T-helper 2 cell (primary cell): ENCODE measurements at regions not wholly inside any gene's neighbourhood (a gene's known extent, or its start where the extent isn't known, plus 50 kb on each side); places are given as distances from the start of the nearest gene placed in this dataset.
A peak's percentile ranks its signal among the peaks of the same experiment; 100 is the strongest.

ENCODE experiments used
- DNase-seq, 5 experiments: peaks; one replicate each; pipeline versions ENCODE4 v3.0.0 to v3.0.0-alpha.2; 2012 to 2022

DNA sequence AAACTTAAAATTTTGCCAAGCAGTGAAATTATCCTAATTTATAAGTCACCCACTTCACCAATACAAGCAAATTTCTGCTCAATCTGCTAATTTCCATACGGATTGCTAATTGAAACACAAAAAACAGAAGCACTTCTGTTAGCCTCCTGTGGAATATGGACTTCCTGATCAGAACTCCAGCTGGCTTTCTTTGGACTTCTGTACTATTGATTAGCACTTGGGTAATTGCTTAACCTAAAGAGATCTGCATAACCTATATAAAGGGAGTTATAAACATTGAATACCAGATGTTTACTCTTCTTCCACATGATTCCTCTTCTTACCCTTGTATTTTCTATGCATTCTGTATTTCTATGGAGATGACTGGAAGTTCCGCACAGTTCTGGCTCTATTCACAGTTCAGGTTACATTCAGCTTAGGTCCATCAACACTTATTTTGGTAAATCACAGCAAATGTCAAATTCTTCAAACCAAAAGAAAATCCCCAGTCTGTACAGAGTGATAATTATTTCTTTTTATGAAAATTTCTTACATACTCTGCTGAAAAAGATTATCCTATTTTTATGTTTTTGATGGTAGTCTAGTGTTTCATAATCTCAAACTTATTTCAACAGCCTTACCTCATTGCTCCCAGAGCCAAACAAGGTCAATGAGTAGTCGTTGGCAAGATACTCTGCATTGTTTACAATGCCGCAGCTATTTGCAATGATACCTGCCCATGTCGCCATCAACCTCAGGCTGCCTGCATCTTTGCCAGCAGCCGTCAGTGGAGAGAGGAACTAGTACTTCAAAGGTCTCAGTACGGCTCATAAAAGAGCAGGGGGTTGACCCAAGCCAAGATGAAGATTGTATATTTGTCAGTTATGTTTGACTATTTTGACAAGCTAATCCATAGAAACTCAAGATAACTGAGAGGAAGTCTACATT lies 225.6 kb downstream of the AHR start:
- no peak for DNase-seq

DNA sequence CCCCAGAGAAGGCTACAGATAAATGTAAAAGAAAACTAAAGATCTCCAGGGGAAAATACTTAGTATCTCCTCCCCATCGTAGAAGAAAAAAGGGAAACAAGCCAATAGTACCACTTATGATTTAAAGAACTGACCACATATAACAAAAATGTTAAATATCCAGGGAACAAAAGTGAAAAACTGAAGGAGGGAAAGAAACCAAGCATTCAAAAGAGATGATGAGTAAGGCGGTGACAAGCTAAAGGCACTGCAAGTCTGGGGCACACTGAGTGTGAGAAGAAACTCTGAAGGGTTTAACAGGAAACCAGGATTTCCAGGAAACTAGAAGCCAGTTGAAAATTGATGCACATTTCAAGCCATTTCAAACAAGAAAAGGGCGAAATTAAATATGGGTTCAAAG lies 226.3 kb downstream of the AHR start:
- no peak for DNase-seq

DNA sequence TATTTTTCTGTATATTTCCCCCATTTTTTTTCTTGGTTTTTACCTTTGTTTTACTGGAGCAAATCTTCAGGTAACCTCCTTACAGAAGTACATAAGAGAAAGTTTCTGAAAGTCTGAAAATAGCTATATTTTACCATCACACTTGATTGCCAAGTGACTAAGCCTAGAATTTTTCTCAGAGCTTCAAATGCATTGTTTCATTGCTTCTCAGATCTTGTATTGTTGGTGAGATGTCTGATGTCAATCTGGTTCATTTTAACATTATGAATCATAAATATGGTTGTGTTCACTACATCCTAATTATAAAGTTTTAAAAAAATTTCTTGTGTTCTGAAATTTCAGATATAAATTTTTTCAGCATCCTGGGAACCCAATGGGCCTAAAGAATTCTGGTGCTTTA lies 228.2 kb downstream of the AHR start:
- DNase-seq: peak in 1 of 5 experiments; percentile 9

DNA sequence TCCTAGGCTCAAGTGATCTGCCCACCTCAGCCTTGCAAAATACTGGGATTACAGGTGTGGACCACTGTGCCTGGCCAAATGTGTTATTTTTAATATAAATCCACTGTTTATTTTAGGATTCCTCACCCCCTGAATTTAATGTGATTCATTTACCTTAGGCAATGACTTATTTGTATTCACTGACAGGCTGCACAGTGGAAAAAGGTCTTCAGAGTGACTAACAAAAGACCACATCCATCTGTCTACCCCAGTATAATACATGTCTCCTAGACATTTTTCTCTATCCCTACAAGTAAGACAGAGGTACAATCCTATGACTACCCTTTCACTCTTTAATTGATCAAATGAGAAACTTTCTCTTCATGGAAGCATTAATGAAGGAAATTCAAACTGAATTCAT lies 230.2 kb downstream of the AHR start:
- no peak for DNase-seq

DNA sequence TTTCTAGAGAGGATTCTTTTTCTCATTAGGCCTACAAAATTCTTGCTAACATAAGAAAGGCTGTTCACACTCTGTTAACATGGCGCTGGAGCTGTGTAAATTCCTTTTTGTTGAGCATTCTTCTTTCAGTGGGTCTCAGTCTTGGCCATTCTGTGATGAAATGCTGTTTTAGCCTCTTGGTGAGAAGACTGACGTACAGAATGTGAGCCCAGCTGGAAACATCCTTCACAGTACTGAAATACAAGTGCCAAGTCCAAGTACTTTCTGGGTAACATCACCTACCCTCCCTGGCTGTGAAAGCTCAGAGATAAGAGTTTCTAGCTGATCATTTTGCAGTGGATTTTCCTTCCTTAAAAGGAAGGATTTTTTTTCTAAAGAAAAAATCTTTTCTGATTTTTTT lies 231.8 kb downstream of the AHR start:
- no peak for DNase-seq

DNA sequence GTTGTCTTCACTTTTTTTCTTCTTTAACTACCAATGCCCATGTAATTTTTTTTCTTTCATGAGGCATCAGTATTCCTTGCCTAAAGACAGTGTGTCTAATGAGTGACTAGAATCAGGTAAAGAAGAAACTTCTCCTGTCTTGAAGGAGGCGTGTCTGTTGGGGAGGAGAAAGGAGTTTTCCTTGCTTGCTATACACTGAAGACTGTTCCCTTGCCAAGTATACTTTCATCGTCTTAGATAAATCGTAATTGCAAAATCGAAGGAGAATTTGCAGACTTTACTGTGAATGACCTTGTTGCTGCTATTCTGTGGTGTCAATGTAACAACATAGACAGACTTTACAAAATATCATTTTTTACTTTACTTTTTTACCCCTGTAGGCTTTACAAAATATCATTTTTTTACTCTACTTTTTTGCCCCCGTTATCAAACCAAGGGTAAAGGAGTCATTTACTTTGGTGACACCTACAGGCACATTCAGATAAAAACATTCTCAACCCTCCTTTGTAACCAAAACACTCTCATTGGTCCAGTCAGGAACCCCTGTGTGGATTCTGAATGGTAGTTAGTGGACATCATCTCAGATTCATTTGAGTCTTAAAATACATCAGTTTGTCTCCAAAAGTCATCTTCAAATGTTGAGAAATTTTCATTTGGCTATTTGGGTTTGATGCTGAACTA lies 232.4 kb downstream of the AHR start:
- DNase-seq: peak in 1 of 5 experiments; percentile 36

DNA sequence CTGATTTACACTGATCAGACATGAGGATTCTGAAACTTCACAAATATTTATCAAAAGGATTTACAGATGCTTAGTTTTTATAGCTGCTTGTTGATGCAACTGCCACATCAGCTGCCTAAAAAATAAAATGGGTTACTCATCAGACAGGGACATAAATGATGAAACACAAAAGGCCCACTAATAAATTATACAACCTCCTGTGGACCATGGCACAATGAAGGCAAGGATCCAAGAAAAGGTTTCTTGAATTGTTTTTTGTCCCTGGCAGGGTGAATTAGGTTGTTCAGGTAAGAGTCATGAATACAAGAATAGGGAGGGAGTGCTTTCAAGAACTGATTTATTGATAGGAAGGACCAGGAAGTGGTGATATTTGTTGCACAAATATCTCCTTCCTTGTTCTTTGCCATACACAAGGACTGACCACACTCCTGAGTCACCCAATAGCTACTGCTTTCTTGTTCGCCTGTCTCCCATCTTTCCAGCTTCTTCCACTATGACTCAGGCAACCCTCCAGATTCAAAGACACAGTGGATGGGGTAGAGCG lies 234.5 kb downstream of the AHR start:
- DNase-seq: no peak

DNA sequence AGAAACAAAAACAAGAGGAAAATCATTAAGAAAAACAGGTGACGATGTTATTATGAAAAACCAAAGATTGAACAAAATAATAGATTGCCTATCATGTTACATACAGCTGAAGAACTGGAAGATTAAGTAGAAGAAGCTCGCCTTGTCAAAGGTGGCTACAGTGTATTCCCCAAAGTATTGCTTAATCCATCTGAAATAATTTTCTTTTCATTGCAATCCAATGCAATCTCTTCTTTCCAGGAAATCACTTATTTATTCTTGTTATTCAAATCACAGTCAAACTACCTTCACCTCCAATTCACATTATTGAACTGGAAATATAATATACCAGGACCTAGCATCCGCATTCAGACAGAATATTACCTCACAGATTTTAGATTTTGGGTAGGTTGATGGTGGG lies 235.9 kb downstream of the AHR start:
- DNase-seq: no peak

DNA sequence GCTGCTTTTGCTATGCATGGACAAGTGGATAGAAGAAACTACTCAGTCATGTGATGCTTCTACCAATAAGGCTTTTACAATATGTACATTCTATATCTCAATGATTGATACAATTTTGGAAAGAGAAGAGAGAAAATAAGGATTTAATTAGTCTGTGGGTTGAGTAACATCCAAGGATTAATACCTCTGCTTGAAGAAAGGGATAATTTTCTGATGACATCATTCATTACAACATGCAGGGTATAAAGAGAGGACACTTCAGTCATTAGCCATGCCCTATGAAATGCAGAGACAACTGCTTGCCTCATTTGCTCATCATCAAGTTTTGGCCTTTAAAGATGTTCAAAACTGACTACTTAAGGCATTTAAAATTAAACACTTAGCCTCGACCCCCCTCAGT lies 237.3 kb downstream of the AHR start:
- no peak for DNase-seq

DNA sequence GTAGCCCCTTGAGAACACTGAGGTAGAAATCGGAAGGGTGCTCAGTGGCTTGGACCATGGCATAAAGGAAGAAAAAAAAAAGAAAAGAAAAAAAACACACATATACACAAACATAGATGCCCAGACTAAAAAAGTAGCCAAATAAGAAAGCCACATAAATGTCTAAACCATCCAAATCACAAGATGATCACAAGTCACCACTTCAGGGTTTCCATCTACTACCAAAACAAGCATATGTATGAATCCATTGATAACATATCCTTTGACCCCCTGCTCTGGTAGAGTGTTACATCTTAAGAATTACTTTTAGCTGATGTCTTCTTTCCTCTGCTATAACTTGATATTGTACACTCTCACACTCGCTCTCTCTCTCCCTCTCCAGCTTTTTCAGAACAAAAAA lies 245.9 kb downstream of the AHR start:
- DNase-seq: no peak

DNA sequence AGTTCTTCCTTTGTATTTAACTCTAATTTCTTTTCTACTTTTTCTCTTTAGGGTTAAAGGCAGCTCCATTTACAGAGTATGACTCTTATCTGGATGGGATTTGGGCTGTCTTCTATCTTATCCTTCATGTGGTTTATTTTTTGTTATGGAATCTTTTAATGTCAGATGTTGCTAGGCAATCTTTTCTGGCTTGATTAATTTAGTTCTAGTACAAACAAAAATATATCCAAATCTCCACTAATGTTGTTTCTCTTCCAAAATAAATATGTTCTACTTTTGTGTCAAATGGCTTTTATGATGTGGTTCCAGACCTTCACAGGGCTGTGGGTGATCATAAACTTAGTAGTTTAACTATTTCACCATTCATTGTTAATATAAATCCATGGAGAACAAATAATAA lies 246.9 kb downstream of the AHR start:
- DNase-seq: no peak

DNA sequence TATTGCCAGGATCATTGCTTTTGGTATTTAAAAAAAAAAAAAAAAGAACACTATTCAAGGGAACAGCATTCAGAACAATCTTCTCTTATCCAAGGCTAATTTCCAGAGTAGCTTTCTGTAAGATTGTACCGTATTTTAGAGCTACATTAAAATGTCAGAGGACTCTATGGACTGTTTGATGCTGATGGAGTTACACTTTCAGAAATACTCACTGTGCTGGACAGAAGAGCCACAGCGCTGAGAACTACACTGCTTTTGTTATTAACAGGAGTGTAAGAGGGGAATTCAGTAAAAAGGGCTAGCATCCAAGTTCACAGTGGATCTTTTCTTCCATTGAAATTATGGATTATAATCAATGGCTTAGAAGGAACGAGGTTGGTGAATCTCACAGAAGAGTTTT lies 247.7 kb downstream of the AHR start:
- no peak for DNase-seq

DNA sequence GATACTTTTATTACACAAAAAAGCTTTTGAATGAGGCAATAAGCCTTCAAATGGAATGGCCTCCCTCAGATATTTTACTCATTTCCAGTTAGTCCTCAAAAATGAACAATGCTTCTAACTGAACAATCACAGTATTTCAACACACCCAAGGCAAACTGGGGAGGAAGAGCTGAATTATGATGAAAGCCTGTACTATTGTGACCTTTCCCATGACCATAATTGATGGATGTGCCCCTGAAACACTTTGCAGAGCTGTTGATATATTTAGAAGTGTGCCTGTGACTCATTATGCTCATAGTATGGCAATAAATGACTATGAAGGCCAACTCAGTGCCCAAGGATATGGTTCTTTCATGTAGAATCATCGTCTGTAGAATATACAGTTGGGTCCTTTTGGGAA lies 248.1 kb downstream of the AHR start:
- DNase-seq: no peak

DNA sequence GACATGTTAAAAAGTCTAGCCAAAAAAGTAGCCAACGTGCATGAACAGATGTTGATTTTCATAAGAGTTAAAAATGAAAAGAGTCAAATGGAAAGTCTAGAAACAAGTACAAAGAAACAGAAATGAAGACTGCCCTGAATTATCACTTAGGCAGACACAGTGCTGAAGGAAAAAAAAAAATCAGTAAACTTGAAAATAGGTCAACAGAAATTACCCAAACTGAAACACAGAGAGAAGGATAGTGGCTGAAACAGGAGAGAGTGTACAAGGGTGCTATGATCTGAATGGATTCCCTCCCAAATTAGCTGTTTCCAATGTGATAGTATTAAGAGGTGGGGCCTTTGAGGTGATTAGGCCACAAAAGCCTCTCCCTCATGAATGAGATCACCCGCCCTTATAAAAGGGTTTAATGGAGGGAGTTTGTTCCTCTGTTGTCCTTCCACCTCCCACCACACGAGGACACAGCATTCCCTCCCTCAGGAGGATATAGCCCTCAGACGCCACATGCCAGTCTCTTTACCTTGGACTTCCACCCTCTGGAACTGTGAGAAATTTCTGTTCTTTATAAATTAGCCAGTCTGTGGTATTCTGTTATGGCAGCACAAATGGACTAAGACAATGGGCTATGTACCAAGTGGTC lies 249.7 kb downstream of the AHR start:
- no peak for DNase-seq

DNA sequence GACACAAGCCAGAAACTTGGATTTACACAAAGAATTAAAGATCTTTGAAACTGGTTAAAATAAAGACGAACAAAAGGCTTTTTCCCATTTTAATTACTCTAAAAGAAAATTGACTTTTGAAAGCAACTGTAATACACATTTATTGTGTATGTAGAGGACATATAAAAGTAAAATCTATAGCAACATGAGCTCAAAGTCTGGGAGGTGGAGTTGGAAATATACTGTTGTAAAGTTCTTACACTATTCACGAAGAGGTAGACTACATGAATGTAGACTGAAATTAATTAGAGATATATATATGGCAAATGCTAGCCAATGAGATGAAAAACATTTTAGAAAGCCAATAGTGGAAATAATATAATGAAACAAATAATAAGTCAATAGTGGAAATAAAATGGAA lies 251.0 kb downstream of the AHR start:
- DNase-seq: no peak

DNA sequence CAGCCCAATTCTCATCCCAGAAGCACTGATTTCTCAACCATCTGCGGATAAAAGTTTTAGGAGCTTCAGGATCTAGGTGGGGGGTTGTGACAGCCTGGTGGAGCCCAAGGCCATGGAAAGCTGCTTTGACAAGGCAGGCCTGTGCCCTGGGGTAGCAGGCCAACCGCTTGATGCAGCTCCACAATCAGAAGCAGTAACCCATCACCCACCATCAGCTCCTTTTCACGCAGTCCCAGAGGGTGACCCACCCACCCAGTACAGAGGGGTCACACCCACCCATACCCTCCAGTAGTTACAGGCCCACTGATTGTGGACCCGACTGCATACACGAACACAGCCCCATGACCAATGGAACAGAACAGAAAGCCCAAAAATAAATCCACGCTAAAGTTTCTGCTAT lies 253.9 kb downstream of the AHR start:
- no peak for DNase-seq

DNA sequence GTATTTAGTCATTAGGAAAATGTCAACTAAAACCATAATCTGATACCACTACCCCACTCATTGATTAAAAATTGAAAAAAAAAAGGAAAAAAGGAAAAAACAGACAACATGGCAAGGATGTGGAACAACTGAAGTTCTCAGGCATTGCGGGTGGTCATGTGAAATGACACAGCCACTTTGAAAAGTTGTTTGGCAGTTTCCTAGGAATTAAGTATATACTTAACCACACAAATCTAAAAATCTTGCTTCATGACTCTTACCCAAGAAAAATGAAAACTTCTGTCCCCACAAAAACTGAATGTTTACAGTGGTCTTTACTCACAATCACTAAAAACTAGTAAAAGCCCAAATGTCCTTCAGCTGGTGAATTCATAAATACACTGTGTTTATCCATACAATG lies 254.5 kb downstream of the AHR start:
- peak in 1 of 5 experiments; percentile 14 for DNase-seq

DNA sequence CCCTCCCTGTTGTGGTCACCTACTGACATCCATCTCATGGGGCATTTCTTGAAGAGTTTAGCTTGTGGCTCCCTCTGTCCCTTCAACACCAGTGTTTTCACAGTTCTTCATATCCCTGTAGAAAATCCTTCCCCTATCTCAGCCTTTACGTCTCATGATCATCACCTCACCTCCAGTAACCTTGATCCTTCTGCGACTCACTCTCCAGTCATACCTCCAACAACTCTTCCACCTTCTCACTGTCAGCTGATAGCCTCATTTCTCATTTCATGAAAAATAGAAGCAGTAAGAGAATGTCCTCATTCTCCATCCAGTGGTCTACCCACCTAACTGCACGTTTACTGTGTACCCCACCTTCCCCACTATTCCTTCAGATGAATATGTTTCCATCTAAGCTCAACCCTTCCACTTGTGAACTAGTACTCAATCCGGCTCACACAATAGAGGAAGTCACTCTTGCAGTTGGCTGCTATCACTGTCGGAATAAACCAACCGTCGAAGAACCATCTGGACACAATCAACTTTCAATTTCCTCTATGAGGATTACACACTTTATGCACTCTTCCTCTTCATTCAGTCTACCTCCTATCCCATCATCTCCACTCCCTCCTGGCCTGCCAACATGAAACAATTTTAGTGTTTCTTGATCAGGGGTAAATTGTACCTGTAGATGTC lies 256.0 kb downstream of the AHR start:
- DNase-seq: peak in 1 of 5 experiments; percentile 7

DNA sequence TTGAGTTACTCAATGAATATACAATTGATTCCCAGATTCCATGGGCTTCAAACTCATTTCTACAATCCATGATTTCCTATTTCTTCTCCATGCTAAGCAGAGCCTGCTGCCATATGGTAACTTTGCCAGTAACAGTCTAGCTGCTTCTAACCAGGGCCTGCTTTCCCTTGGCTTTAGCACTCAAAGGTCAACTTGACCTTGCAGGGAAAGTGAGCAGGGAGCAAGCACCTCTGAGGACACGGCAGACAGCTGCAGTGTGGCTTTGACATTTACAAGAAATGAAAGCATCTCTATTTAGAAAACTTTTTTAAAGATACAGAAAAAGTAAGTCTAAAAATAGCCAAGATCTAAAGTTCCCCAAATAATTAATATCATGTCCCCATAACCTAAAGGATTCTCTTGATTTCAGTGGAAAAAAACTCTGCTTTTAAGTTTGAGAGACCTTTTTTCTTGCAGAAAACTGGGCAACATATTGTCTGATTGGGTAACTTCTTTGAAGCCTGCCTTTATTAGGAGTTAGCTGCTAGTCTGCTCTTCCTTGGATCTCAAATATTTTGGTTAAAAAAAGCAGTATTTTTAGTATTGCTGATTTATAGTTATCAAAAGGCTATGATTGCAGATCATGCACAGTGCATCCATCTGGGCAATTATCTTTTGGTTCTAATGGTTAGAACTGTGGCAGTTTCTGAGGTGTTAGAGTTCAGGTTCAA lies 257.9 kb downstream of the AHR start:
- no peak for DNase-seq

DNA sequence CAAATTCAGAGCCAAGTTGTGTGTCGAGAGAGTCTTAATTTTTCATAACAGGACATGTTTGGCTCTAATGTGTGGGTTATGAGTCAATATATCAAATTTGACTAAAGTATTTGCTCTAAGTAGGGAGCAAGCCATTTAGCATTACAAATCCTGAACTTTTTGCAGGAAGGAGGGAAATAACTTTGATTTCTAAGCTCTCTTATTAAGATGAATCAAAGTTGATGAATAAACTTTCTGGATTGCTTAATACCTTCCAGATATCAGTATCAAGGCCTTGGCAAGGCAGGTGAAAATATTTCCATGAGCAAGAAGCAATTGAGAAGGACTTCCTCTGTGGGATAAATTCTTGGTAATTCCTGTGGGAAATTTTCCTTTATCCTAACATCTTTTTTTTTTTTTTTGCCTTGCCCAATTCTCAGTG lies 258.8 kb downstream of the AHR start:
- no peak for DNase-seq

DNA sequence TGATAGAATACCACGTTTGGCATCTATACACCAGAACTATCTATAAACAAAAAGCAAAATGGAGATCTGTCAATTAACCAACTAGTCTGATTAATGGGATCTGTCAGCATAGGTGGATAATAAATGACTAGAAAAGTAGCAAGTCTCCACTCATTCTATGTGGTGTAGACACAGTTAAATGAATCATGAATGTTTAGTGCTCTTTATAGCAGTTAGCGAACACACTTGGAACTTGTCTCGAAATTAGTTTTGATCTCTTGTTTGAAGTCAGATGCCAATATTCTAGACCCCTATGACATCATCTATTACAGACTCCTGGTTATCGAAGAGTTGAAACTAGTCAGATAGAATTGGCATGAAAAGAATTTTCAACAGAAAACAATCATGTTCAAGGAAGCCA lies 259.7 kb downstream of the AHR start:
- no peak for DNase-seq
